NCI-H2081 (cell line): ENCODE measurements at regions not wholly inside any gene's neighbourhood (a gene's known extent, or its start where the extent isn't known, plus 50 kb on each side); places are given as distances from the start of the nearest gene placed in this dataset.

Experiments used
- DNase-seq, 2 experiments: peaks; one replicate each; lab custom pipeline; 2025; lab: John Stamatoyannopoulos, UW

- DNase-seq = no peak
Observed at GRCh38 chr14:65250162-65250495, 147.8 kb upstream of the MAX start.

GRCh38 chr14:65251213-65251612 is 148.9 kb upstream of the MAX start:
- DNase-seq = no peak

- DNase-seq = no peak
Observed at GRCh38 chr14:65252482-65253255, 150.4 kb upstream of the MAX start.

GRCh38 chr14:65255029-65255545 is 152.8 kb upstream of the MAX start:
- DNase-seq = no peak

GRCh38 chr14:65255583-65256461 is 153.5 kb upstream of the MAX start:
- no peak for DNase-seq

GRCh38 chr14:65256714-65257113 is 154.4 kb upstream of the MAX start:
- no peak for DNase-seq

- DNase-seq = no peak
Observed at GRCh38 chr14:65257425-65257824, 155.1 kb upstream of the FUT8 start.

- DNase-seq = no peak
Observed at GRCh38 chr14:65258391-65258790, 154.1 kb upstream of the FUT8 start.

GRCh38 chr14:65259000-65259399 is 153.5 kb upstream of the FUT8 start:
- no peak for DNase-seq

- no peak for DNase-seq
Observed at GRCh38 chr14:65260786-65261185, 151.7 kb upstream of the FUT8 start.

GRCh38 chr14:65261425-65261920 is 151.1 kb upstream of the FUT8 start:
- no peak for DNase-seq

- DNase-seq = no peak
Observed at GRCh38 chr14:65261946-65262345, 150.6 kb upstream of the FUT8 start.

- no peak for DNase-seq
Observed at GRCh38 chr14:65263177-65263788, 149.2 kb upstream of the FUT8 start.

GRCh38 chr14:65267856-65268255 is 144.7 kb upstream of the FUT8 start:
- no peak for DNase-seq

GRCh38 chr14:65268594-65268993 is 143.9 kb upstream of the FUT8 start:
- no peak for DNase-seq

- no peak for DNase-seq
Observed at GRCh38 chr14:65269732-65270131, 142.8 kb upstream of the FUT8 start.

- DNase-seq = no peak
Observed at GRCh38 chr14:65277027-65277426, 135.5 kb upstream of the FUT8 start.

GRCh38 chr14:65277580-65278270 is 134.8 kb upstream of the FUT8 start:
- no peak for DNase-seq

GRCh38 chr14:65278589-65278988 is 133.9 kb upstream of the FUT8 start:
- DNase-seq = no peak

GRCh38 chr14:65279510-65279909 is 133.0 kb upstream of the FUT8 start:
- DNase-seq = no peak

- no peak for DNase-seq
Observed at GRCh38 chr14:65279958-65280357, 132.6 kb upstream of the FUT8 start.

GRCh38 chr14:65280653-65281052 is 131.9 kb upstream of the FUT8 start:
- DNase-seq = no peak
